ENCODE measurements at regions not wholly inside any gene's neighbourhood (a gene's known extent, or its start where the extent isn't known, plus 50 kb on each side); places are given as distances from the start of the nearest gene placed in this dataset.

DNA sequence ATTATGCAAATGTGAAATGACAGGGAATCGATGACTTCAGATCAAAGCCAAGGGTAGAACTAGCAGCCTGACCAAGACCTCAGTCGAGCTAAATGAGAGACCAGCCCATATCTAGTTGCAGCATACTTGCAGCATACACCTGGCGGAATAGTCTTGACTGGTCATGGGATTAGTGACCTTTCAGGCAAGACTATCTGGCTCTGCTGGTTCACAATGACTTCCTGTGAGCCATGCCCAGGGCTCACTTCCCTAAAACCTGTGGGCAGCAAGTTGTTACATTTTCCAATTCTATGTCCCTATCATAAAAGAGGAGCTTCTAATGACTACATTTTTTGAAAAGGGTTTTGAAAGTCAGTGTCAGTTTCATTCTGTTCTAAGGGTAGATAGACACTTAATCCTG lies 1624.9 kb upstream of the CELF4 start:
- Histone ChIP-seq H3K9me3 (no peaks in the 10 kb centered on the region), H3K9ac (no peak overlapping the region), H3K27ac (no peak overlapping the region), H3K27me3 (no peaks in the 10 kb centered on the region), H4K20me1 (no peaks in the 10 kb centered on the region), H3K4me3 (no peak overlapping the region), H3K4me1 (no peaks in the 10 kb centered on the region), H3K4me2 (no peak overlapping the region), H3K36me3 (no peaks in the 10 kb centered on the region)
- TF ChIP-seq Cebpa-rat (IDR thresholded peaks at IDR 0.05), result no peak

DNA sequence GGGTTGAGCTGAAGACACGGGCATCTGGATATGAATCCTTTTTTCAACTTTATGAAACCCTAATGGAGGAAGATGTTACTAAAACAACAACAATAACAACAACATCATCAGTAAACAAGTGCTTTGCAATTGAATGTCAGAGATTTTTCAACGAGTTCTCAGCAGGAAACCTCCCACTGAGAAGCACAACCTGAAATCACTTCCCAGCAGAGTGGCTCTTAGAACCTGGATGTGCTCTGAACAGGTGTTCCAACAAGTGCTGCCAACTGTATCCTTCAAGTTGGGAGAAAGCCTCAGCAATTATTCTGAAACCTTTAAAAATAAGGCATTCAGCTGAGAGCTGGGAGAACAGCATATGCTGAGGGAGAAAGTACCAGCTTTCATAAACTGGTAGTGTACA lies 1622.7 kb upstream of the CELF4 start:
- no peak overlapping the region for H3K4me2 ChIP-seq
- no peaks in the 10 kb centered on the region for H3K36me3 ChIP-seq
- H4K20me1 ChIP-seq, result no peaks in the 10 kb centered on the region
- H3K4me3 ChIP-seq, result no peak overlapping the region
- TF ChIP-seq Cebpa-rat (IDR thresholded peaks at IDR 0.05), result no peak
- H3K9ac ChIP-seq, result no peak overlapping the region
- no peaks in the 10 kb centered on the region for H3K4me1 ChIP-seq
- H3K9me3 ChIP-seq, result no peaks in the 10 kb centered on the region
- H3K27me3 ChIP-seq, result no peaks in the 10 kb centered on the region
- H3K27ac ChIP-seq, result no peak overlapping the region

DNA sequence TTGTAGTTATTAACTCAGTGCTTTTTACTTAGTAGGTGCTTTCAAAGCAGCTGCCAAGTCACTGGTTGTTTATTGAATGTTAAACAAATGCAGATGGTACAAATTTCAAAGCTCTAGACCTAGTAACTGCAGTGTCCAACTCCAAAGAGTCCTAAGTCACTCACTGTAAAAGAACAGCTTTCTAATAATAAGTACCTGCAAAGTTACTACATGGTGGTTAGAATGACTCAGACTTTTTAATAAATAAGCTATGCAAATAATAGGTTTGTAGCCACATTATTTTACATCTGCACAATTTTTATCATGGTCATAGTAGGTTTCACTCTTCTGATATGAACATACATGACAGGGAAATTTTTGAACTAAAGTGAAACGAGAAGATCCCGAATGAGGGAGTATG lies 1620.4 kb upstream of the CELF4 start:
- Histone ChIP-seq H3K9ac (no peak overlapping the region), H3K27ac (no peak overlapping the region), H3K36me3 (no peaks in the 10 kb centered on the region), H3K27me3 (no peaks in the 10 kb centered on the region), H4K20me1 (no peaks in the 10 kb centered on the region), H3K4me2 (no peak overlapping the region), H3K4me1 (no peaks in the 10 kb centered on the region), H3K9me3 (no peaks in the 10 kb centered on the region), H3K4me3 (no peak overlapping the region)
- TF ChIP-seq Cebpa-rat (IDR thresholded peaks at IDR 0.05), result no peak

DNA sequence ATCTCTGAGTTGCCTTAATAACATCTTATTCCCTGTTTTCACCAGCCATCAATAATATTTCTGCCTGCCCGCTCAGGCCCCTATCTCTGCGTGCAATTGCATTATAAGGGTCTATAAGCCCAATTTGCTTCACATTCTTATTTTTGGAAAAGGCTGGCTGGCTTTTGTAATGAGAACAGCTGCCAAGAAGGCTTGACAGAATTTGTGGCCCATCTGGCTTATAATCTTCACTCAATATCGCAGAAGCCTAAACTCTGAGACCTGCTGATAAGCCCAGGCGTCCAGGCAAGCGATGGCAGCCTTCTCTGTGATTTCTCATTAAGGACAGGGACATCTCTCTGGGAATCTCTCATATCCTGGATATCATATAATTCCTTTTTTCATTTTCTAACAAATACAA lies 1618.6 kb upstream of the CELF4 start:
- H3K9ac ChIP-seq, result no peak overlapping the region
- H3K36me3 ChIP-seq, result no peaks in the 10 kb centered on the region
- H4K20me1 ChIP-seq, result no peaks in the 10 kb centered on the region
- H3K27me3 ChIP-seq, result no peaks in the 10 kb centered on the region
- no peak overlapping the region for H3K4me2 ChIP-seq
- no peaks in the 10 kb centered on the region for H3K9me3 ChIP-seq
- no peak overlapping the region for H3K4me3 ChIP-seq
- H3K27ac ChIP-seq, result no peak overlapping the region
- no peak for TF ChIP-seq Cebpa-rat (IDR thresholded peaks at IDR 0.05)
- no peaks in the 10 kb centered on the region for H3K4me1 ChIP-seq

DNA sequence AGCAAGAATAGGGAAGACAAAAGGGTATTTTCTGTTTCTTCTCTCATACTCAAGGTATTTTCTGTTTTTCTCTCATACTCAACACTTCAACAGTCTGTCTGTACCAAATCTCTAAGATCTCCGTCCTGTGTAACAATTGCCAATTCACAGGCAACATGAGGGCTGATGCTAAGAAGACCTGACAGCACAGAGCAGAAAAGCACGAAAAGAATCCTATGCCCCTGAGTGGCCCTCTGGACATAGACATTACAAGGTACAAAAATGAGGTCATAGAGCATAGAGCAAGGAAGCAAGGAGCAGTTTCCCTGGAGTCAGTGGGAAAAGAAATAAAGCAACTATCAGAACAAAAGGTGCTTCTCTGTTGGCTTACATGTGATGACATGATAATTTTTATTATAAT lies 1612.6 kb upstream of the CELF4 start:
- H3K9me3 ChIP-seq, result no peaks in the 10 kb centered on the region
- H3K4me2 ChIP-seq, result no peak overlapping the region
- no peaks in the 10 kb centered on the region for H4K20me1 ChIP-seq
- no peaks in the 10 kb centered on the region for H3K36me3 ChIP-seq
- H3K4me1 ChIP-seq, result no peaks in the 10 kb centered on the region
- no peak overlapping the region for H3K27ac ChIP-seq
- no peak overlapping the region for H3K4me3 ChIP-seq
- H3K27me3 ChIP-seq, result no peaks in the 10 kb centered on the region
- no peak for TF ChIP-seq Cebpa-rat (IDR thresholded peaks at IDR 0.05)
- H3K9ac ChIP-seq, result no peak overlapping the region

DNA sequence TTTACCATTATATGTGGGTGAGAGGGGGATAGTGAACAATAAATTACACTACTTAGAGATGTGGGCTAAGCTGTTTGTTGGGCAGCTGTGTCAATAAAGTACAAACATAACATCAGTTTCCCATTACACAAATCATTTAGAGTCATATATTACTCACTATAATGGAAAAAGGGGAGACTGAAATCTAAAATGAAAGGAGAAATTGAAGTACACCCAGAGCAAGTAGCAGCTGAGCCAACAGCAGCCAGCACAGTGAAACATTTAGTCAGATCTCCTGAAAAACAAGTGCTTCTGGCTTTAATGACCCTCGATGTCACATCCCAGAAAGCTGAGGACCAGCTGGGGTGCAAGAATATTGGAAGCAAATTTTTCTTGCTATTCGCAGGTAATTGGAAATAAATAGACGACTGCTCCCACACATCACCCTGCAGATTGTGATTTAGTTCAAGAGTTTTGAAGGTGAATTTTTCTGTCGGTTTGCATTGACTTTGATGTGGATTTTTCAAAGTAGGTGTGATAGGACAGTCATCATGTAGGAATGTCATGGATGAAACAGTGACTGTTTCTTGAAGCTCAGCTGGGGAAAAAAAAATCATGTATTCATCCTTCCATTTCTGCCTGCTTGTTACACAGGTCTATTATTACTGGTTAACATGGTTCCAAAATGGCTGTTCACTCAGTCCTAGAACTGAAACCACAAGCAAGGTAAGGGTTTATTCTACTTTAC lies 1607.3 kb upstream of the CELF4 start:
- no peak for TF ChIP-seq Cebpa-rat (IDR thresholded peaks at IDR 0.05)
- Histone ChIP-seq H3K27me3 (no peaks in the 10 kb centered on the region), H3K9me3 (no peaks in the 10 kb centered on the region), H4K20me1 (no peaks in the 10 kb centered on the region), H3K4me2 (no peak overlapping the region), H3K27ac (no peak overlapping the region), H3K4me3 (no peak overlapping the region), H3K9ac (no peak overlapping the region), H3K36me3 (no peaks in the 10 kb centered on the region), H3K4me1 (no peaks in the 10 kb centered on the region)

DNA sequence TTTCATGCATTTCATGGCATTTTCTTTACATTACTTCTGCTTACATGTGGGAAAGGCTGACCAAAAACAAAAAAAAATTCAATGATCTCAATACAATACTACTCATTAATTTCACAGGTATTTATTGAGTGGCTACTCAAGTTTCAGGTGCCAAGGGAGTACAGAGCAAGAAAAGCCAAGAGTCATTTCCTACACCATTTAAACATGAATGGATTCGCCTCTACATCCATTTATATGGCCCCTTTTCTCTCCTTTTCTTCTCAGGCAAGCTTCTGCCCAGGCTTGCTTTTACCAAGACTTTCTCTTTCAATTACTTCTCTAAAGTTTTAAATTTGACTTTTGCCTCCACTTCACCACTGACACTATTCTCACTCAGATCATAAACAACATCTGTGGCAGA lies 1603.1 kb upstream of the CELF4 start:
- Histone ChIP-seq H3K9me3 (no peaks in the 10 kb centered on the region), H4K20me1 (no peaks in the 10 kb centered on the region), H3K9ac (no peak overlapping the region), H3K4me1 (no peaks in the 10 kb centered on the region), H3K4me2 (no peak overlapping the region), H3K36me3 (no peaks in the 10 kb centered on the region), H3K27ac (no peak overlapping the region), H3K4me3 (no peak overlapping the region), H3K27me3 (no peaks in the 10 kb centered on the region)
- no peak for TF ChIP-seq Cebpa-rat (IDR thresholded peaks at IDR 0.05)

DNA sequence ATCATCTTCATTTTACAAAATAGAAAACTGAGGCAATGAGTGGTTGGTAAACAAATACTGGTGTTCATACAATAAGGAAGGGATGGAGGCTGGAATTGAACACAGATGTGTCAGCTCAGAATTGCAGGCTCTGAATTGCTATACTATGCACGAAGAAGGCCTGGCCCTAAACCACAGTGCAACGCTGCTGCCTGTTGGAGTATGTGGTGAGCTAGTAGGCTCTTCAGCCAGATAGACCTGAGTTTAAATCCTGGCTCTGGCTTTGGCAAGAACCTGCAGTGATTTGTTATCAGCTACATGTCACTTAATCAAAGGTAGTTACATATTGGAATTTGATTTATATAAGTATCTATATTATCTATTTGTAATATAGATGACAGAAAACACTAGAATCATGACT lies 1602.4 kb upstream of the CELF4 start:
- H3K9me3 ChIP-seq, result no peaks in the 10 kb centered on the region

DNA sequence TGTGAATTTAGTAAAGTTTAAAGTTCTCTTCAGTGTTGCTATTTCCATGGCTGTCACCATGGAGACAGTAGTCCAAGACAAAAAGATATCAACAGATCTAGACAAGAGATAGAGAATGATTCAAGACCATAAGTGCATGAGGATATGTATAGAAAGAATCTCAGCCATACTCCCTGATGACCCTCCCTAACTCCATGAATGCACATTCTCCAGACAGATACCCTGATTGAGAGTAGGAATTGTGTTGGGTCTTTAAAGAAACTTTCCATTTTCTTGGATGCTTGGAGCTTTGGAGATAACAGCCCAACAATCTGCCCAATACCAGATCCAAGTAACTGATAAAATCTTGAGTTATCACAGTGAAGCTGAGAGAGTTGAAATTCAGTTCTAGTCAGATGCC lies 1601.2 kb upstream of the CELF4 start:
- Histone ChIP-seq H3K4me2 (no peak overlapping the region), H3K9ac (no peak overlapping the region), H3K36me3 (no peaks in the 10 kb centered on the region), H3K27me3 (no peaks in the 10 kb centered on the region), H4K20me1 (no peaks in the 10 kb centered on the region), H3K9me3 (no peaks in the 10 kb centered on the region), H3K4me3 (no peak overlapping the region), H3K27ac (no peak overlapping the region), H3K4me1 (no peaks in the 10 kb centered on the region)
- no peak for TF ChIP-seq Cebpa-rat (IDR thresholded peaks at IDR 0.05)

More for the DNA sequence above, 1602.4 kb upstream of the CELF4 start:
- Histone ChIP-seq H3K9ac (no peak overlapping the region), H3K36me3 (no peaks in the 10 kb centered on the region), H3K27ac (no peak overlapping the region), H3K4me3 (no peak overlapping the region), H3K4me1 (no peaks in the 10 kb centered on the region), H3K4me2 (no peak overlapping the region), H4K20me1 (no peaks in the 10 kb centered on the region), H3K27me3 (no peaks in the 10 kb centered on the region)
- no peak for TF ChIP-seq Cebpa-rat (IDR thresholded peaks at IDR 0.05)

DNA sequence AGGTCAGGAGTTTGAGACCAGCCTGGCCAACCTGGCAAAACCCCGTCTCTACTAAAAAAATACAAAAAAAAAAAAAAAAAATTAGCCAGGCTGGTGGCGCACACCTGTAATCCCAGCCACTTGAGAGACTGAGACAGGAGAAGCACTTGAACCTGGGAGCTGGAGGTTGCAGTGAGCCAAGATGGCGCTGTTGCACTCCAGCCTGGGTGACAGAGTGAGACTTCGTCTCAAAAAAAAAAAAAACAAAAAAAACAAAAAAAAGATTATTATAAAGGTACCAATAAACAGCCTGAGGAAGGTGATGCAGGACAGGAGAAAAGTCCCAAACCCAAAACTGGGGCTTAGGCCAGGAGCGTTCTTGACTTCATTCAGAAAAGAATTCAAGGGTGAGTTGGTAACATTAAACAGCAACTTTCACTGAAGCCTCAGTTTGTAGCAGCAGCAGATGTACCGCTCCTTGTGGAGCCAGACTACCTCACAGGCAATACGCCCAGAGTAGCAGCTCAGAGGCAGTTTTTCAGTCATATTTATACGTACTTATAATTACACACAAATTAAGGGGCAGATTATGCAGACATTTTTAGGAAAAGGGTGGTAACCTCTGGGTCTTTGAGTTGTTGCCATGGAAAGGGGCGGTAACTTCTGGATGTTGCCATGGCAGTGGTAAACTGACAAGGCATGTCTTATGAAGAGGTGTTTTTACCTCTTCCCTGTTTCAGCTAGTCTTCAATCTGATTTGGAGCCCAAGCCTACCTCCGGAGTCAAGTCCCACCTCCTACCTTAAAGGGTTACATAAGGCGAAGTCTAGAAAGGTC lies 1596.6 kb upstream of the CELF4 start:
- Histone ChIP-seq H3K36me3 (no peaks in the 10 kb centered on the region), H4K20me1 (no peaks in the 10 kb centered on the region), H3K27ac (no peak overlapping the region), H3K9me3 (peaks cover 11% of the 10 kb centered on the region), H3K27me3 (no peaks in the 10 kb centered on the region), H3K4me1 (no peaks in the 10 kb centered on the region), H3K4me2 (no peak overlapping the region), H3K9ac (no peak overlapping the region), H3K4me3 (no peak overlapping the region)
- TF ChIP-seq Cebpa-rat (IDR thresholded peaks at IDR 0.05), result no peak
